GM12891 (cell line): ENCODE measurements at regions not wholly inside any gene's neighbourhood (a gene's known extent, or its start where the extent isn't known, plus 50 kb on each side); places are given as distances from the start of the nearest gene placed in this dataset.
"Not testable (repeated sequence)": the region's sequence is repeated elsewhere in the genome, so short reads cannot be mapped to it uniquely, and the experiment has no call there.

Experiments
- PAX5 ChIP-seq: IDR thresholded peaks from 2 replicates; pipeline ENCODE4 v1.6.1; 2011; ENCODE audit warnings: low read length, moderate library complexity, mild to moderate bottlenecking; ENCODE audit not compliant: insufficient read depth, severe bottlenecking
- POLR2A ChIP-seq: IDR thresholded peaks from 2 replicates; pipeline ENCODE4 v1.6.1; 2011; ENCODE audit warnings: low read depth, low read length, control low read depth
- POLR2AphosphoS5 ChIP-seq: IDR thresholded peaks from 2 replicates; pipeline ENCODE4 v1.6.1; 2011; ENCODE audit warnings: low read depth, low read length, control low read depth
- POU2F2 ChIP-seq: IDR thresholded peaks from 2 replicates; pipeline ENCODE4 v1.6.1; 2011; ENCODE audit warnings: low read depth, mild to moderate bottlenecking, control low read depth, low read length, moderate library complexity
- SPI1 ChIP-seq: IDR thresholded peaks from 2 replicates; pipeline ENCODE4 v1.6.1; 2011; ENCODE audit warnings: low read depth, low read length, control low read depth
- TAF1 ChIP-seq: IDR thresholded peaks from 2 replicates; pipeline ENCODE4 v1.6.1; 2011; ENCODE audit warnings: low read depth, low read length, control low read depth

DNA sequence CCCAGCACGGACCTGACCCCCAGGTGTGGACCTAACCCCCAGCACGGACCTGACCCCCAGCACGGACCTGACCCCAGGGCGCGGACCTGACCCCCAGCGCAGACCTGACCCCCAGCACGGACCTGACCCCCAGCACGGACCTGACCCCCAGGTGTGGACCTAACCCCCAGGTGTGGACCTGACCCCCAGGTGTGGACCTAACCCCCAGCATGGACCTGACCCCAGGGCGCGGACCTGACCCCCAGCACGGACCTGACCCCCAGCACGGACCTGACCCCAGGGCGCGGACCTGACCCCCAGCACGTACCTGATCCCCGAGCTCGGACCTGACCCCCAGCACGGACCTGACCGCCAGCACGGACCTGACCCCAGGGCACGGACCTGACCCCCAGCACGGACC lies 99.4 kb downstream of the C16orf95 start:
- TF ChIP-seq POLR2A, POLR2AphosphoS5, TAF1, SPI1, POU2F2, PAX5: not testable (repeated sequence)
